Right atrium auricular region (tissue), 2 donors: ENCODE measurements at regions not wholly inside any gene's neighbourhood (a gene's known extent, or its start where the extent isn't known, plus 50 kb on each side); places are given as distances from the start of the nearest gene placed in this dataset.

Source experiments
- DNase-seq: peaks from one replicate; pipeline ENCODE4 v3.0.0-alpha.2; 2019; ENCODE audit warnings: low spot score
- H3K27ac ChIP-seq, 2 donors: fragments of 200-600 bp; sonication (generic); 1 replicate in 1 of 2; 2 replicates in 1 of 2; pipeline ENCODE4 v1.5.1; 2016 to 2019
- H3K27me3 ChIP-seq, 2 donors: fragments of 200-600 bp; sonication (generic); one replicate each; pipeline versions ENCODE4 v1.5.1 to v1.6.0; 2017 to 2019
- H3K36me3 ChIP-seq: fragments of 200-600 bp; sonication (generic); one replicate; pipeline ENCODE4 v1.5.1; 2016
- H3K4me1 ChIP-seq, 2 donors: fragments of 200-600 bp; sonication (generic); one replicate each; pipeline versions ENCODE4 v1.5.1 to v1.6.0; 2017 to 2019
- H3K4me3 ChIP-seq, 2 donors: fragments of 200-600 bp; sonication (generic); 1 replicate in 1 of 2; 2 replicates in 1 of 2; pipeline ENCODE4 v1.5.1; 2017 to 2019; ENCODE audit warnings: mild to moderate bottlenecking in 1 of 2, moderate library complexity in 1 of 2
- H3K9me3 ChIP-seq, 2 donors: fragments of 200-600 bp; sonication (generic); one replicate each; pipeline ENCODE4 v1.5.1; 2019
- TF ChIP-seq, protein P1 (sequence below), 2 donors: fragments of 200-600 bp; sonication (generic); IDR thresholded peaks; one replicate each; pipeline ENCODE4 v1.5.1; 2019; ENCODE audit warnings: antibody characterized with exemption in 2 of 2

DNA sequence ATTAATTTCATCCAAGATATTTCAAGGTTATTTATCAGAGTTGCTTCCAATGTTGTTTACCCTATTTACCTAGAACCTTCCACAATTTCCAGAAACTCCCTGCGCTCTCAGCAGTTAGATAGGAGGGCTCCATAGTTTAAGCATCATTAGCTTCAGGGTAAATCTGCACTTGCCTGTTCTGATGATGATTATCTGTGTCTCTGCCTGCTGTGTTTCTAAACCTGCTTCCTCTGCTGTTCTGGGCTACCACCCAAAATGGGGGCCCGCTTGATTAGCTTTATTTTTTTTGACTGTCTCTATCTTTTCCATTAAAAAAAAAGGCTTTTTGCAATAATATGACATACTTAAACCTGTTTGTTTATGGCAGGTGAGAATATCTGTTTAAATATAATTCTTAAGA, 472.4 kb downstream of the DIPK2A start:
- Histone ChIP-seq H3K4me3 (no peak overlapping the region), H3K4me1 (no peaks in the 10 kb centered on the region), H3K27me3 (no peaks in the 10 kb centered on the region), H3K27ac (no peak overlapping the region), H3K9me3 (no peaks in the 10 kb centered on the region), H3K36me3 (no peaks in the 10 kb centered on the region)
- TF ChIP-seq, protein P1, sequence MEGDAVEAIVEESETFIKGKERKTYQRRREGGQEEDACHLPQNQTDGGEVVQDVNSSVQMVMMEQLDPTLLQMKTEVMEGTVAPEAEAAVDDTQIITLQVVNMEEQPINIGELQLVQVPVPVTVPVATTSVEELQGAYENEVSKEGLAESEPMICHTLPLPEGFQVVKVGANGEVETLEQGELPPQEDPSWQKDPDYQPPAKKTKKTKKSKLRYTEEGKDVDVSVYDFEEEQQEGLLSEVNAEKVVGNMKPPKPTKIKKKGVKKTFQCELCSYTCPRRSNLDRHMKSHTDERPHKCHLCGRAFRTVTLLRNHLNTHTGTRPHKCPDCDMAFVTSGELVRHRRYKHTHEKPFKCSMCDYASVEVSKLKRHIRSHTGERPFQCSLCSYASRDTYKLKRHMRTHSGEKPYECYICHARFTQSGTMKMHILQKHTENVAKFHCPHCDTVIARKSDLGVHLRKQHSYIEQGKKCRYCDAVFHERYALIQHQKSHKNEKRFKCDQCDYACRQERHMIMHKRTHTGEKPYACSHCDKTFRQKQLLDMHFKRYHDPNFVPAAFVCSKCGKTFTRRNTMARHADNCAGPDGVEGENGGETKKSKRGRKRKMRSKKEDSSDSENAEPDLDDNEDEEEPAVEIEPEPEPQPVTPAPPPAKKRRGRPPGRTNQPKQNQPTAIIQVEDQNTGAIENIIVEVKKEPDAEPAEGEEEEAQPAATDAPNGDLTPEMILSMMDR (IDR thresholded peaks at IDR 0.05), result no peak
- no peak for DNase-seq

DNA sequence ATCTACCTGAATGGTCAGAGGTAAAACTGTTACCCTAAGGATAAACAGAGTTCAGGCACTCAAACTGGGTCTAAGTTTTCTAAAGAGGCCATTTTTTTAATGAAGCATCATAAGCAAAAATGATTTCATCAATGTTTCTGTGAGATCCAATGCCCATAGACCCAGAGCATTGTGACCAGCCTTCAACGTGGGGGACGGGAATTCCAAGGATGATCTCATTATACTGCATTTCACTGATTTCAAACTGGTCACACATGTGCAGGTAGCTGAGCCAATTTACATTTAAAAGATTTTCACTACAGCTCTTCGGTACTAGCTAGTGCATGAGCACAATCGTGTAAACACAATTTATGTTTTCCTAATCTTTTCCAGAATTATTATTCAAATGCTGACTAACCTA, 472.9 kb downstream of the DIPK2A start:
- H3K27ac ChIP-seq, result no peak overlapping the region
- no peaks in the 10 kb centered on the region for H3K4me1 ChIP-seq
- no peaks in the 10 kb centered on the region for H3K36me3 ChIP-seq
- H3K27me3 ChIP-seq, result no peaks in the 10 kb centered on the region
- H3K4me3 ChIP-seq, result no peak overlapping the region
- no peaks in the 10 kb centered on the region for H3K9me3 ChIP-seq
- no peak for DNase-seq
- TF ChIP-seq, protein P1 (IDR thresholded peaks at IDR 0.05), result no peak

DNA sequence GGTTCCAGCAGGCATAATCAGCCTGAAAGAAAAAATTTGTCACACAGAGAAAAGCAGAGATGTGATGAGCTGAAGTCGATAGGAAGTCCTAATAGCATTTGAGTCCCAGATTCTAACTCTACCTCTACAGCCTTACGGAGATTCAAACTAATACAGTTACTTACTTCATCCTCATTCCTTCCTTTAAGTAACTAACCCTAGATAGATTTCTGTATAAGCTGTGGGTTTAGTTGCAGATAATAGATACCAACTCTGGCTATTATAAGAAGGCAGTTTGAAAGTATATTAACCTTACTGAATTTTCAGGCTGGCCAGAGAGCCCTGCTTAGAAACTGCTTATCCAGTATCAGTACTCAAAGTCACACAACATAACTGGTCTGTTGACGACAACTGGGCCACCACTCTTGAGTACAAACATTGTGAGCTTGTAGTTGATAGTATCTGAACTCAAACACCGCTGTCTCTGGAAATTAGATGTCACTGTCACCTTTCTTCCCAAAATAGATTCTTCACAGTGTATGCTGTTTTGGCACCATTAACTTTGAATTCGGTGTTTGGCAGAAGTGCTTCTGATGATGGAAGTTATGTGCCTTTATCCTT, 484.3 kb downstream of the DIPK2A start:
- Histone ChIP-seq H3K36me3 (no peaks in the 10 kb centered on the region), H3K4me1 (no peaks in the 10 kb centered on the region), H3K27me3 (no peaks in the 10 kb centered on the region), H3K4me3 (no peak overlapping the region), H3K27ac (peak overlapping the region in 1 of 2 donors; percentile 2), H3K9me3 (no peaks in the 10 kb centered on the region)
- DNase-seq, result no peak
- TF ChIP-seq, protein P1 (IDR thresholded peaks at IDR 0.05), result no peak

DNA sequence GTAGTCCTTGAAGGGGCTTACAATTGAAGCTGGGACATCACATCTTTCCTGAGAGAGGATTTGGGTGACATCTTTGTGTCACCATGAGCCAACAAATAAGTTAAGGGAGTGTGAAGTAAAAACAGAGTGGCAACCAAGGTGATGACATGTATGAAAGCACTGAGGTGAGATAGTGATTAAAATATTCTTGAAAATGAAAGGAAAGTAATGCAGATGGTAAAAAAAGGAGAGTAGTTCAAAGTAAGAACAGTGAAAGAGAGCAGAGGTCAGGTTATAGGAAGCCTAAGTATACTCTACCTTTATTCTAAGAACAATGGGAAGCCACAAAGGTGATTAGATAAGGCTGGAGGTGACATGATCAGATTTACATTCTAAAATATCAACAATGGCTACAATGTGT, 486.1 kb downstream of the DIPK2A start:
- Histone ChIP-seq H3K27me3 (no peaks in the 10 kb centered on the region), H3K4me1 (no peaks in the 10 kb centered on the region), H3K36me3 (no peaks in the 10 kb centered on the region), H3K4me3 (no peak overlapping the region), H3K9me3 (no peaks in the 10 kb centered on the region), H3K27ac (no peak overlapping the region)
- DNase-seq, result no peak
- TF ChIP-seq, protein P1 (IDR thresholded peaks at IDR 0.05), result no peak

DNA sequence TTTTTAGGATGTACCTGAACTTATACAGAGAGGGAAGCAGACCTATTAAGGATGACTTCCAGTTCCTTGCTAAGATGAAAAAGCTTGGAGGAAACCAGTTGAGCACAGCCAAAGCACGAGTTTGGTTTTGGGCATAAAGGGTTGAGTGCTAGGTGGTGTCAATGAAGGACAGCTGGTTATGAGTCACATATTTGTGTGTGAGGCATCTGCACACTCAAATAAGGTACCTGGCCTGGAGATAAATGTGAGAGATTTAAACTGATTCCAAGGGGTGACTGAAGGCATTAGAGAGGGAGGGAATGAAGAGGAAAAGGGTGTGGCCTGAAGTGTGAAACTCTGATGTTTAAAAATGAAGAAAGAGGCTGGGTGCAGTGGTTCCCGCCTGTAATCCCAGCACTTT, 486.7 kb downstream of the DIPK2A start:
- no peaks in the 10 kb centered on the region for H3K36me3 ChIP-seq
- H3K4me3 ChIP-seq, result no peak overlapping the region
- TF ChIP-seq, protein P1 (IDR thresholded peaks at IDR 0.05), result no peak
- no peaks in the 10 kb centered on the region for H3K4me1 ChIP-seq
- no peaks in the 10 kb centered on the region for H3K9me3 ChIP-seq
- H3K27me3 ChIP-seq, result no peaks in the 10 kb centered on the region
- no peak for DNase-seq
- no peak overlapping the region for H3K27ac ChIP-seq

DNA sequence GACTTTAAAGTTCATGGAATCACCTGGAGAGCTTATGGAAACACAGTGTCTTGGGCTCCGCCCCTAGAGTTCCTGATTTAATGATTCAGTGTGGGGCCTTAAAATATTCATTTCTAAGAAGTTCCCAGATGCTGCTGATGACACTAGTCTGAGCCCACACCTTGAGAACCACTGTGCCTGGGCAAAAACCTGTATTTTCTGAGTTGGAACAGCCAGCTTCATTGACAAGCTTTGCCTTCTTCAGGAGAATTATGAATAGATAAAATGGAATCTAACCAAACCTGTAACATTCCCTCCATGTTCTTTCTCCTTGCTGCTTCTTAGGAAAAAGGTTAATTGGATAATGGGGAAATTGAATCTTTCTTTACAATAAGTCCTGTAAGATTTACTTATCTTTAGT, 490.7 kb downstream of the DIPK2A start:
- no peaks in the 10 kb centered on the region for H3K9me3 ChIP-seq
- H3K27me3 ChIP-seq, result no peaks in the 10 kb centered on the region
- TF ChIP-seq, protein P1 (IDR thresholded peaks at IDR 0.05), result no peak
- H3K36me3 ChIP-seq, result no peaks in the 10 kb centered on the region
- no peak overlapping the region for H3K27ac ChIP-seq
- no peaks in the 10 kb centered on the region for H3K4me1 ChIP-seq
- H3K4me3 ChIP-seq, result no peak overlapping the region
- no peak for DNase-seq
